ENCODE measurements at regions not wholly inside any gene's neighbourhood (a gene's known extent, or its start where the extent isn't known, plus 50 kb on each side); places are given as distances from the start of the nearest gene placed in this dataset.

DNA sequence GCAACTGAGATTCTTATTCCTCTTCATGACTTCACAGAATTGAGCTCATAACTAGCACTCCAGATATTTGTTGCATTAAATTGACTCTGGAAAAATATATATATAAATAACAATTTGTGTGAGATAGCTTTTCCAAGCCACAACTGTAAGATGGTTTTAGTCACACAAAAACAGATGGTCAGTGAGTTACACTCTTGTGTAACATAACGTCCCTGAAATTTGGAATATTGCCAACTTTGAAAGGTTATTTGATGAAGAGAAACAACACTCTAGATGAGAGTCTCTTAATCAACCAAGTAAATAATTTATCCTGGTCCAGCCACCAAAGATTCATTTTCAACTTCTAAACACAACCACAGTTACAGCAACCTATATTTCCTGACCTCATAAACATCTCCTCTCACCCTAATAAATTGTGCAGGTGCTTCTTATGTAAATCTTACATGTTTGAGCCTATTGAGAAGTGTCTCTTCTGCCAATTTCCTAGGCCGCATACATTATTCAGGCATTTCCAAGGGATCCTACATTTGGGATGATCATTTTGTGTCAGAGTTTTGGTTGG is 84.9 kb upstream of the ACP3 start:
- TF ChIP-seq, protein P1, sequence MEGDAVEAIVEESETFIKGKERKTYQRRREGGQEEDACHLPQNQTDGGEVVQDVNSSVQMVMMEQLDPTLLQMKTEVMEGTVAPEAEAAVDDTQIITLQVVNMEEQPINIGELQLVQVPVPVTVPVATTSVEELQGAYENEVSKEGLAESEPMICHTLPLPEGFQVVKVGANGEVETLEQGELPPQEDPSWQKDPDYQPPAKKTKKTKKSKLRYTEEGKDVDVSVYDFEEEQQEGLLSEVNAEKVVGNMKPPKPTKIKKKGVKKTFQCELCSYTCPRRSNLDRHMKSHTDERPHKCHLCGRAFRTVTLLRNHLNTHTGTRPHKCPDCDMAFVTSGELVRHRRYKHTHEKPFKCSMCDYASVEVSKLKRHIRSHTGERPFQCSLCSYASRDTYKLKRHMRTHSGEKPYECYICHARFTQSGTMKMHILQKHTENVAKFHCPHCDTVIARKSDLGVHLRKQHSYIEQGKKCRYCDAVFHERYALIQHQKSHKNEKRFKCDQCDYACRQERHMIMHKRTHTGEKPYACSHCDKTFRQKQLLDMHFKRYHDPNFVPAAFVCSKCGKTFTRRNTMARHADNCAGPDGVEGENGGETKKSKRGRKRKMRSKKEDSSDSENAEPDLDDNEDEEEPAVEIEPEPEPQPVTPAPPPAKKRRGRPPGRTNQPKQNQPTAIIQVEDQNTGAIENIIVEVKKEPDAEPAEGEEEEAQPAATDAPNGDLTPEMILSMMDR (IDR thresholded peaks at IDR 0.05), result no peak
- TF ChIP-seq POLR2AphosphoS5 (IDR thresholded peaks at IDR 0.05; ENCODE audit: low read depth, low read length), result no peak

All from Panc1 (cell line).